ENCODE measurements at regions not wholly inside any gene's neighbourhood (a gene's known extent, or its start where the extent isn't known, plus 50 kb on each side); places are given as distances from the start of the nearest gene placed in this dataset.

DNA sequence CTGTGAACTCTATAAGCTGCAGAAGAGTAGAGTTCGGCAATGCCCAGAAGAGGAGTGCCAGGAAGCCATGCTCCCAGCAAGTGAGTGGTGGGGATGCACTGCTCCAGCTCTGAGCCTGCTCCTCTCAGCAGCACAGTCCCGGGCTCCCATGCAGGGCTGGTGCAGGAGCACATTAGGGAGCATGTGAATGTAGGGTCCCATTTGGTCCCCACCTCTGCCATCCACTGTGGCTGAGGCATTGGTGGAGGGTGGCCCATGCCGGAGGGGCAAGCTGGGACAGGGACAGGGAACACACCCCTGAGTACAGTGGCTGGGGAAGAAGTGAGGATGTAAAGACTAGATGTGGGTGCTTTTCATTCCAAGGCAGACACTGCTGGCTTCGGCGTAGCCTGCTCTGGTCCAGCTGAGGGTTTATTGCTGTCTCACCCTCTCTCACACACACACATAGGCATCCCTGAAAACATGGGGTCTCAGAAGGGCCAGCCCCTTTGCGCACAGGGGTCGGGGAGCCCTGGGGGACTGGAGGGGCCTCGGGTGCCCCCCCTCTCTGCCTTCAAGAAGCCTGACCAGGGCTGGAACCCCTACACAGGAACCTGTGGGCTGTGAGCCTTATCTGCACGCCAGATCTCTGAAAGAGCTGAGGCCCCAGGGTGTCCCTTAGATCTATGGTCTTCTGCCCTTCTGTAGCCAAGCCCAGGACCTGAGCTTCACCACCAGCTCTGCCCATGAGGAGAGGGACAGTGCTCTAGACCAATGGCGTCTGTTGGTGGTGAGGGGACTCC lies 341.0 kb downstream of the TCERG1L start:
- TF ChIP-seq EZH2 (IDR thresholded peaks at IDR 0.05; ENCODE audit: low read length) (no peak), CTCF (optimal IDR thresholded peaks at IDR 0.05 in 1 of 3, IDR thresholded peaks at IDR 0.05 in 1 of 3, conservative IDR thresholded peaks at IDR 0.05 in 1 of 3; ENCODE audit: extremely low read depth in 1 of 3, insufficient read depth in 2 of 3, low read length in 3 of 3) (no peak)
